ENCODE measurements at regions not wholly inside any gene's neighbourhood (a gene's known extent, or its start where the extent isn't known, plus 50 kb on each side); places are given as distances from the start of the nearest gene placed in this dataset.

GRCh38 chr17:71600137-71600789, 520.6 kb upstream of the SOX9 start:
- TF ChIP-seq, protein P1, sequence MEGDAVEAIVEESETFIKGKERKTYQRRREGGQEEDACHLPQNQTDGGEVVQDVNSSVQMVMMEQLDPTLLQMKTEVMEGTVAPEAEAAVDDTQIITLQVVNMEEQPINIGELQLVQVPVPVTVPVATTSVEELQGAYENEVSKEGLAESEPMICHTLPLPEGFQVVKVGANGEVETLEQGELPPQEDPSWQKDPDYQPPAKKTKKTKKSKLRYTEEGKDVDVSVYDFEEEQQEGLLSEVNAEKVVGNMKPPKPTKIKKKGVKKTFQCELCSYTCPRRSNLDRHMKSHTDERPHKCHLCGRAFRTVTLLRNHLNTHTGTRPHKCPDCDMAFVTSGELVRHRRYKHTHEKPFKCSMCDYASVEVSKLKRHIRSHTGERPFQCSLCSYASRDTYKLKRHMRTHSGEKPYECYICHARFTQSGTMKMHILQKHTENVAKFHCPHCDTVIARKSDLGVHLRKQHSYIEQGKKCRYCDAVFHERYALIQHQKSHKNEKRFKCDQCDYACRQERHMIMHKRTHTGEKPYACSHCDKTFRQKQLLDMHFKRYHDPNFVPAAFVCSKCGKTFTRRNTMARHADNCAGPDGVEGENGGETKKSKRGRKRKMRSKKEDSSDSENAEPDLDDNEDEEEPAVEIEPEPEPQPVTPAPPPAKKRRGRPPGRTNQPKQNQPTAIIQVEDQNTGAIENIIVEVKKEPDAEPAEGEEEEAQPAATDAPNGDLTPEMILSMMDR (IDR thresholded peaks at IDR 0.05) = no peak
- TF ChIP-seq TEAD1 (CRISPR knock-in tag; IDR thresholded peaks at IDR 0.05) (no peak), ATF1 (CRISPR knock-in tag; IDR thresholded peaks at IDR 0.05) (no peak), FOXJ3 (CRISPR knock-in tag; IDR thresholded peaks at IDR 0.05; ENCODE audit: borderline replicate concordance) (no peak), ETV6 (CRISPR knock-in tag; IDR thresholded peaks at IDR 0.05) (no peak), PRRX2 (CRISPR knock-in tag; IDR thresholded peaks at IDR 0.05) (no peak), TEAD4 (CRISPR knock-in tag; IDR thresholded peaks at IDR 0.05) (no peak), ZNF317 (CRISPR knock-in tag; IDR thresholded peaks at IDR 0.05; ENCODE audit: borderline replicate concordance, low read depth) (no peak), AR (CRISPR knock-in tag; IDR thresholded peaks at IDR 0.05) (no peak), IRF1 (CRISPR knock-in tag; IDR thresholded peaks at IDR 0.05) (no peak)
- TF ChIP-seq, protein P2, sequence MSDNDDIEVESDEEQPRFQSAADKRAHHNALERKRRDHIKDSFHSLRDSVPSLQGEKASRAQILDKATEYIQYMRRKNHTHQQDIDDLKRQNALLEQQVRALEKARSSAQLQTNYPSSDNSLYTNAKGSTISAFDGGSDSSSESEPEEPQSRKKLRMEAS (CRISPR knock-in tag; IDR thresholded peaks at IDR 0.05) = no peak
- TF ChIP-seq, protein P3, sequence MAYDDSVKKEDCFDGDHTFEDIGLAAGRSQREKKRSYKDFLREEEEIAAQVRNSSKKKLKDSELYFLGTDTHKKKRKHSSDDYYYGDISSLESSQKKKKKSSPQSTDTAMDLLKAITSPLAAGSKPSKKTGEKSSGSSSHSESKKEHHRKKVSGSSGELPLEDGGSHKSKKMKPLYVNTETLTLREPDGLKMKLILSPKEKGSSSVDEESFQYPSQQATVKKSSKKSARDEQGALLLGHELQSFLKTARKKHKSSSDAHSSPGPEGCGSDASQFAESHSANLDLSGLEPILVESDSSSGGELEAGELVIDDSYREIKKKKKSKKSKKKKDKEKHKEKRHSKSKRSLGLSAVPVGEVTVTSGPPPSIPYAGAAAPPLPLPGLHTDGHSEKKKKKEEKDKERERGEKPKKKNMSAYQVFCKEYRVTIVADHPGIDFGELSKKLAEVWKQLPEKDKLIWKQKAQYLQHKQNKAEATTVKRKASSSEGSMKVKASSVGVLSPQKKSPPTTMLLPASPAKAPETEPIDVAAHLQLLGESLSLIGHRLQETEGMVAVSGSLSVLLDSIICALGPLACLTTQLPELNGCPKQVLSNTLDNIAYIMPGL (CRISPR knock-in tag; IDR thresholded peaks at IDR 0.05) = no peak
- TF ChIP-seq, protein P4, sequence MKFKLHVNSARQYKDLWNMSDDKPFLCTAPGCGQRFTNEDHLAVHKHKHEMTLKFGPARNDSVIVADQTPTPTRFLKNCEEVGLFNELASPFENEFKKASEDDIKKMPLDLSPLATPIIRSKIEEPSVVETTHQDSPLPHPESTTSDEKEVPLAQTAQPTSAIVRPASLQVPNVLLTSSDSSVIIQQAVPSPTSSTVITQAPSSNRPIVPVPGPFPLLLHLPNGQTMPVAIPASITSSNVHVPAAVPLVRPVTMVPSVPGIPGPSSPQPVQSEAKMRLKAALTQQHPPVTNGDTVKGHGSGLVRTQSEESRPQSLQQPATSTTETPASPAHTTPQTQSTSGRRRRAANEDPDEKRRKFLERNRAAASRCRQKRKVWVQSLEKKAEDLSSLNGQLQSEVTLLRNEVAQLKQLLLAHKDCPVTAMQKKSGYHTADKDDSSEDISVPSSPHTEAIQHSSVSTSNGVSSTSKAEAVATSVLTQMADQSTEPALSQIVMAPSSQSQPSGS (CRISPR knock-in tag; IDR thresholded peaks at IDR 0.05; ENCODE audit: borderline replicate concordance, low read depth) = no peak
